H9 (cell line): ENCODE measurements at regions not wholly inside any gene's neighbourhood (a gene's known extent, or its start where the extent isn't known, plus 50 kb on each side); places are given as distances from the start of the nearest gene placed in this dataset.

Source experiments
- DNase-seq: peaks from one replicate; pipeline ENCODE4 v3.0.0-alpha.2; 2017
- H2AFZ ChIP-seq: one replicate; pipeline ENCODE4 v1.6.1; 2013; ENCODE audit warnings: mild to moderate bottlenecking, low read length, control low read depth, moderate library complexity
- H2AK5ac ChIP-seq: 2 replicates; pipeline ENCODE4 v1.6.1; 2013; ENCODE audit warnings: low read length, control low read depth, mixed read lengths; ENCODE audit not compliant: insufficient read length
- H2BK120ac ChIP-seq: one replicate; pipeline ENCODE4 v1.6.1; 2013; ENCODE audit warnings: low read depth, mild to moderate bottlenecking, low read length, control low read depth, inconsistent platforms; ENCODE audit not compliant: poor library complexity, severe bottlenecking
- H2BK12ac ChIP-seq: 2 replicates; pipeline ENCODE4 v1.6.1; 2013; ENCODE audit warnings: low read length, control low read depth, mixed read lengths, low read depth; ENCODE audit not compliant: insufficient read length
- H2BK15ac ChIP-seq: 2 replicates; pipeline ENCODE4 v1.6.1; 2013; ENCODE audit warnings: low read depth, low read length, control low read depth
- H2BK20ac ChIP-seq: one replicate; pipeline ENCODE4 v1.6.1; 2013; ENCODE audit warnings: low read depth, mild to moderate bottlenecking, low read length, control low read depth, inconsistent platforms; ENCODE audit not compliant: poor library complexity, severe bottlenecking
- H2BK5ac ChIP-seq: 2 replicates; pipeline ENCODE4 v1.6.1; 2013; ENCODE audit warnings: low read length, control low read depth, mixed read lengths; ENCODE audit not compliant: insufficient read length
- H3K14ac ChIP-seq: 2 replicates; pipeline ENCODE4 v1.6.1; 2013; ENCODE audit warnings: low read length, control low read depth; ENCODE audit not compliant: insufficient read depth
- H3K18ac ChIP-seq: 2 replicates; pipeline ENCODE4 v1.6.1; 2013; ENCODE audit warnings: low read depth, mild to moderate bottlenecking, mixed read lengths, low read length, control low read depth; ENCODE audit not compliant: insufficient read length
- H3K23ac ChIP-seq: 2 replicates; pipeline ENCODE4 v1.6.1; 2013; ENCODE audit warnings: low read length, control low read depth, mixed read lengths, low read depth; ENCODE audit not compliant: insufficient read length
- H3K23me2 ChIP-seq: 2 replicates; pipeline ENCODE4 v1.6.1; 2013; ENCODE audit warnings: low read depth, mild to moderate bottlenecking, mixed read lengths, low read length, control low read depth; ENCODE audit not compliant: insufficient read length, poor library complexity, severe bottlenecking
- H3K27ac ChIP-seq: 2 replicates; pipeline ENCODE4 v1.5.1; 2013; ENCODE audit warnings: low read length, control low read depth, mixed read lengths, low read depth; ENCODE audit not compliant: insufficient read length
- H3K27me3 ChIP-seq: 2 replicates; pipeline ENCODE4 v1.6.1; 2013; ENCODE audit warnings: low read length, control low read depth, inconsistent platforms; ENCODE audit not compliant: insufficient read depth
- H3K4ac ChIP-seq: 2 replicates; pipeline ENCODE4 v1.6.1; 2013; ENCODE audit warnings: low read depth, mild to moderate bottlenecking, control low read depth, inconsistent platforms, low read length, moderate library complexity
- H3K4me1 ChIP-seq: 2 replicates; pipeline ENCODE4 v1.6.1; 2013; ENCODE audit warnings: low read length, control low read depth, inconsistent platforms; ENCODE audit not compliant: insufficient read depth
- H3K4me2 ChIP-seq: 2 replicates; pipeline ENCODE4 v1.6.1; 2013; ENCODE audit warnings: low read length, control low read depth, mixed read lengths; ENCODE audit not compliant: insufficient read length, insufficient read depth
- H3K56ac ChIP-seq: 2 replicates; pipeline ENCODE4 v1.6.1; 2013; ENCODE audit warnings: low read depth, mild to moderate bottlenecking, mixed read lengths, low read length, control low read depth; ENCODE audit not compliant: insufficient read length
- H3K79me1 ChIP-seq: 2 replicates; pipeline ENCODE4 v1.6.1; 2013; ENCODE audit warnings: low read depth, mild to moderate bottlenecking, moderate library complexity, low read length, control low read depth, inconsistent platforms; ENCODE audit not compliant: insufficient read depth, poor library complexity, severe bottlenecking
- H3K79me2 ChIP-seq: 2 replicates; pipeline ENCODE4 v1.6.1; 2013; ENCODE audit warnings: low read length, control low read depth, inconsistent platforms; ENCODE audit not compliant: insufficient read depth
- H3K9ac ChIP-seq: 2 replicates; pipeline ENCODE4 v1.6.1; 2013; ENCODE audit warnings: low read length, control low read depth, mixed read lengths; ENCODE audit not compliant: insufficient read length; ENCODE audit errors: extremely low read depth
- H3K9me3 ChIP-seq: one replicate; pipeline ENCODE4 v1.6.1; 2013; ENCODE audit warnings: low read depth, low read length, inconsistent platforms; ENCODE audit not compliant: control insufficient read depth
- H3T11ph ChIP-seq: one replicate; pipeline ENCODE4 v1.6.1; 2013; ENCODE audit warnings: mild to moderate bottlenecking, low read length, control low read depth, inconsistent platforms
- H4K20me1 ChIP-seq: one replicate; pipeline ENCODE4 v1.6.1; 2013; ENCODE audit not compliant: control insufficient read depth, insufficient read length, insufficient read depth
- H4K5ac ChIP-seq: 2 replicates; pipeline ENCODE4 v1.6.1; 2013; ENCODE audit warnings: low read depth, mild to moderate bottlenecking, mixed read lengths, low read length, control low read depth; ENCODE audit not compliant: insufficient read length
- H4K8ac ChIP-seq: replicated peaks from 2 replicates; pipeline ENCODE4 v1.6.1; 2013; ENCODE audit warnings: low read length, control low read depth, mixed read lengths, low read depth; ENCODE audit not compliant: insufficient read length
- H4K91ac ChIP-seq: 2 replicates; pipeline ENCODE4 v1.6.1; 2013; ENCODE audit warnings: low read depth, mild to moderate bottlenecking, moderate library complexity, mixed read lengths, low read length, control low read depth; ENCODE audit not compliant: insufficient read length
- H3K27ac Mint-ChIP-seq, 3 experiments: 2 replicates in 2 of 3; 3 replicates in 1 of 3; pipeline ENCODE4 v1.8.0; 2020 to 2021; ENCODE audit warnings: mixed read lengths in 3 of 3, mild to moderate bottlenecking in 1 of 3, moderate library complexity in 1 of 3
- H3K27me3 Mint-ChIP-seq: 2 replicates; pipeline ENCODE4 v1.8.0; 2021; ENCODE audit warnings: low read depth, mild to moderate bottlenecking, moderate library complexity, mixed read lengths
- H3K36me3 Mint-ChIP-seq, 3 experiments: 2 replicates in 2 of 3; 3 replicates in 1 of 3; pipeline ENCODE4 v1.8.0; 2020 to 2021; ENCODE audit warnings: low read depth in 3 of 3, mixed read lengths in 3 of 3; ENCODE audit not compliant: insufficient read depth in 1 of 3
- H3K4me1 Mint-ChIP-seq, 2 experiments: 2 replicates each; pipeline ENCODE4 v1.8.0; 2020; ENCODE audit warnings: mixed read lengths in 2 of 2
- H3K4me3 Mint-ChIP-seq, 2 experiments: 2 replicates in 1 of 2; 3 replicates in 1 of 2; pipeline ENCODE4 v1.8.0; 2020 to 2021; ENCODE audit warnings: mild to moderate bottlenecking in 2 of 2, mixed read lengths in 2 of 2, moderate library complexity in 1 of 2
- H3K9me3 Mint-ChIP-seq, 2 experiments: 2 replicates in 1 of 2; 3 replicates in 1 of 2; pipeline ENCODE4 v1.8.0; 2020; ENCODE audit warnings: mild to moderate bottlenecking in 2 of 2, mixed read lengths in 2 of 2, moderate library complexity in 1 of 2
- TF ChIP-seq, protein P1 (sequence below): fragments of 200-600 bp; sonication (generic); conservative IDR thresholded peaks from 3 replicates; pipeline ENCODE4 v1.8.0; 2021; ENCODE audit warnings: antibody characterized with exemption, mild to moderate bottlenecking

DNA sequence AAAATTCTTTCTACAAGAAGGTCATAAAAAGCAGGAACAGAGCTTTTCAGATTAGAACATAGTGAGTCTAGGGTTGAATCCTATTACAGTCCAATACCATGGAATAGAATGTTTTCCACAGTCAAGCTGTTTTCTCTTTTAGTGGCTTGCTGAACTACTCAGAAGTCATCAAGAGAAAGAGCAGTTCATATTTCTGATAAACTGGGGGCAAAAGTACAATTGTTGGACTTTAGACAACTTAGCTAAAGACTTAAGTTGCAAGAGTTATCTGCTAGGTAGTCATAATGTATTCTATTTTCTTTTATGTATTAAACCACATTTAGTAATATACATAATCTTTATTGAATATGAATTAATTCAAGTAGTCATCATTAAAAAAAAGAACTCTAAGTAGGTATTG, 233.1 kb upstream of the GRIA1 start:
- Histone ChIP-seq H2BK5ac (no peak overlapping the region), H4K91ac (no peak overlapping the region), H3K27ac (no peak overlapping the region), H3K4me2 (no peak overlapping the region), H2BK15ac (no peak overlapping the region), H4K5ac (no peak overlapping the region), H3K4ac (no peak overlapping the region), H3K14ac (no peak overlapping the region), H2BK120ac (no peak overlapping the region), H3K56ac (no peak overlapping the region), H4K20me1 (no peaks in the 10 kb centered on the region), H4K8ac (no peak overlapping the region), H3K4me1 (no peaks in the 10 kb centered on the region), H2BK12ac (no peak overlapping the region), H3K79me2 (no peaks in the 10 kb centered on the region), H3K23me2 (no peaks in the 10 kb centered on the region), H2BK20ac (no peak overlapping the region), H2AFZ (no peak overlapping the region), H3K27me3 (no peaks in the 10 kb centered on the region), H3K79me1 (no peaks in the 10 kb centered on the region), H3K23ac (no peak overlapping the region), H2AK5ac (no peak overlapping the region), H3K9ac (no peak overlapping the region), H3T11ph (no peak overlapping the region), H3K9me3 (no peaks in the 10 kb centered on the region), H3K18ac (no peak overlapping the region)
- TF ChIP-seq, protein P1, sequence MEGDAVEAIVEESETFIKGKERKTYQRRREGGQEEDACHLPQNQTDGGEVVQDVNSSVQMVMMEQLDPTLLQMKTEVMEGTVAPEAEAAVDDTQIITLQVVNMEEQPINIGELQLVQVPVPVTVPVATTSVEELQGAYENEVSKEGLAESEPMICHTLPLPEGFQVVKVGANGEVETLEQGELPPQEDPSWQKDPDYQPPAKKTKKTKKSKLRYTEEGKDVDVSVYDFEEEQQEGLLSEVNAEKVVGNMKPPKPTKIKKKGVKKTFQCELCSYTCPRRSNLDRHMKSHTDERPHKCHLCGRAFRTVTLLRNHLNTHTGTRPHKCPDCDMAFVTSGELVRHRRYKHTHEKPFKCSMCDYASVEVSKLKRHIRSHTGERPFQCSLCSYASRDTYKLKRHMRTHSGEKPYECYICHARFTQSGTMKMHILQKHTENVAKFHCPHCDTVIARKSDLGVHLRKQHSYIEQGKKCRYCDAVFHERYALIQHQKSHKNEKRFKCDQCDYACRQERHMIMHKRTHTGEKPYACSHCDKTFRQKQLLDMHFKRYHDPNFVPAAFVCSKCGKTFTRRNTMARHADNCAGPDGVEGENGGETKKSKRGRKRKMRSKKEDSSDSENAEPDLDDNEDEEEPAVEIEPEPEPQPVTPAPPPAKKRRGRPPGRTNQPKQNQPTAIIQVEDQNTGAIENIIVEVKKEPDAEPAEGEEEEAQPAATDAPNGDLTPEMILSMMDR, result no peak
- Mint-ChIP-seq H3K27ac (no peak overlapping the region), H3K27me3 (no peaks in the 10 kb centered on the region), H3K4me1 (peaks cover 0 to 2% of the 10 kb centered on the region in 2 experiments; a peak in 1 of 4 replicates), H3K9me3 (peaks cover 0 to 2% of the 10 kb centered on the region in 2 experiments; a peak in 1 of 5 replicates), H3K4me3 (no peak overlapping the region), H3K36me3 (peaks cover 0 to 6% (median 0%) of the 10 kb centered on the region in 3 experiments; a peak in 3 of 7 replicates)
- no peak for DNase-seq
